GM18868 (cell line): ENCODE measurements at regions not wholly inside any gene's neighbourhood (a gene's known extent, or its start where the extent isn't known, plus 50 kb on each side); places are given as distances from the start of the nearest gene placed in this dataset.

Experiments
- ATAC-seq: cut with Tn5 transposase; IDR thresholded peaks from one replicate; pipeline ENCODE4 v1.9.1; 2021; ENCODE audit warnings: mild to moderate bottlenecking, moderate library complexity; ENCODE audit not compliant: unreplicated experiment

GRCh38 chr15:69624155-69624520 is 171.5 kb downstream of the RPLP1 start:
- ATAC-seq = no peak

DNA sequence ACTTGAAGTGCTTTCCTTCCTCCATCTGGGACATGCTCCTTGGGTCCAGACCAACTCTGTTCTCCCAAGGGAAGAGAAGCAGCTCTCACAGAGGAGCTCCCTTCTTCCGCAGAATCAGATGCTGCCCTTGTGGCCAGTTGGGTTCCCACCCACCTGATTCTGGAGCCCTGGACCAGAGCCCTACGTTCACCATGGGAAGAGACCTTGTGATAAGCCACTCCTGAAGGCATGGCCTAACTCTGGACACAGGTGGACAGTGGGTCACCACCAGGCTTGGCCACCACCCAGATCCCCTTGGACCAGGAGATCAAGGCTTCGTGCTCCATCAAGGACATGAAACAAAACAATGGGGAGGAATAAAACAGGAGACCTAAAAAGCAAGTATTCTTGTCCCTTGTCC is 172.2 kb downstream of the RPLP1 start:
- ATAC-seq = no peak

DNA sequence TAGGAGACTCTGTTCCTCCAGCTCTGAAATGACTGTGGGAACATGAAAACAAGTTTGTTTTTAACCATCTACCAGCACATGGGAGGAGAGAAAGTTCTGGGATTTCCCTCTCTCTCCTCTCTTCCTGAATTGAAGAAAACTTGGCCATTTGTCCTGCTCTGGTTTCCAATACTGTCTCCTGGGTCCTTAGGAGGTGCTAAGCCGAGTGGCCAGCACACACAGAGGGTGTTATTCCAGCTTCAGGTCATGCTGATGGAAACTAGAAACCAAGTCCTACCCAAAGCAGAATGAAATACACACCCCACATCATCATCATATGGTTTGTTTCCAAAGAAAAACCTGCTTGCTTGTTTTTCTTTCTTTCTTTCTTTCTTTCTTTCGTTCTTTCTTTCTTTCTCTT is 172.7 kb downstream of the RPLP1 start:
- ATAC-seq = no peak

DNA sequence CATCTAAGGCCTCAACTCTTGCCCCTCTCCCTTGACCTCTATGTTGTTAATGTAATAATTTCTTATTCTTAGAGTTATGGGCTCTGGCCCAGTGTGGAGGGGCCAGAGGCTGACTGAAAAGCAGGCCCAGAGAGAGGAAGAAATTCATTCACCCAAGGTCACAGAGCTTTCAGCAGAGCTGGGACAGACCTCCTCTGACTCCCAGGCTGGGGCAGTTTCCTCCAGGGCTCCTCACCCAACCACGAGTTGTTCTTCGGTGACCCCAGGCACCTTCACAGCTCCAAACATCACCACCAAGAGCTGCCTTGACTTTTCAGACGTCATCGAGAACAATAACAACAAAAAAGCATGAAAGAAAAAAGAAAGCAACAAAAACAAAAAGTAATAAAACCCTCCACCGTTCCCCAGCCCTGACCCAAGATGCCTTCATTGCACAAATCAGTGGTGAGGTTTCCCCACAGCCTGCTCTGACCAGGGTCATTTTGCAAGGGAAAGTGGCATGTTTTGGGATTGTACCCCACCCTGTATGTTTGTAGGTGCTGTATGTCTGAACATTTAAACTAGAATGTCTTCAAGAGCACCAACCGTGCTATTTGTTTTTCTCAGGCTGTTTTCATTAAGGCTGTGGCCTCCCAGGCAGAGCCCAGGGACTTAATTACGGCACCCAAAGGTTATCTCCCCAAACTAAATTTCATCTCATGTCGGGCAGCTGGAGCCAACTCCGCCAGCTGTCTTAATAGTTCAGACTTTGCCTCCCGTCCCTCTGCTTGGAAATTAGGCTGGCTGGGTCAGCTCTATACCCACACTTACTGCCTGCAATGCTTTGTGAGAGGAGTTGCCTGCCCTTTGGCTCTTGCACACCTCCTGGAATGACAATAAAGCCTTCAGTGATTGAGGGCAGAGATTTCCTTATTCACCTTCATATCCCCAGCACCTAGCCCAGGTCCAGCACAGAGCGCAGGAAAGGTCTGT is 173.8 kb downstream of the RPLP1 start:
- no peak for ATAC-seq

DNA sequence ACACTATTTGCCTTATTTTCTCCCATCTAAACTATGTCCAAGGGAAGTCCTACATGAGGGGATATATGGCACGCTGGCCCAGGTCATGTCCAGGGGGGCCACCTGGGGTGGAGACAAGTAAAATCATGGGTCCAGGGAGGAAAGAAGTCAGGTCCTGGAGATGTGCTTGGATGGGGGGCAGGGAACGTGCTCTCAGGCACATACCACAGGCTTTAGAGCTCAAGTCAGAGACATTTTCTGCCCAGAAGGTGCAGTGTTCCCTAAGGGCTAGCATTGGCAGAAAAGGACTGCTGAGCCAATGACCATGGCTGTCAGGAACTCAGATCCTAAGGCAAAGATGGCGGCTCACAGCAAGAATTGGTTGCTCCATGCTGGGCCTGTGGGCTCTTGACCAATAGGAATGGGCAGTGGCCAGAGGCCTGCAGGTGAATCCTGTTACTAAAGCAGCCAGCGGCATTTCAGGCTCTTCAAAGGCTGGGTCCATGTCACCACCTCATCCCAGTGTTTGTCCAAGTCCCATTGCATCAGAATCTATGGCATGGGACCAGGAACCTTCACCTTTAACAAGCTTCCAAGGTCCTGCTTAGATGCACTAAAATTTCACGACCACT is 175.0 kb downstream of the RPLP1 start:
- ATAC-seq = no peak

DNA sequence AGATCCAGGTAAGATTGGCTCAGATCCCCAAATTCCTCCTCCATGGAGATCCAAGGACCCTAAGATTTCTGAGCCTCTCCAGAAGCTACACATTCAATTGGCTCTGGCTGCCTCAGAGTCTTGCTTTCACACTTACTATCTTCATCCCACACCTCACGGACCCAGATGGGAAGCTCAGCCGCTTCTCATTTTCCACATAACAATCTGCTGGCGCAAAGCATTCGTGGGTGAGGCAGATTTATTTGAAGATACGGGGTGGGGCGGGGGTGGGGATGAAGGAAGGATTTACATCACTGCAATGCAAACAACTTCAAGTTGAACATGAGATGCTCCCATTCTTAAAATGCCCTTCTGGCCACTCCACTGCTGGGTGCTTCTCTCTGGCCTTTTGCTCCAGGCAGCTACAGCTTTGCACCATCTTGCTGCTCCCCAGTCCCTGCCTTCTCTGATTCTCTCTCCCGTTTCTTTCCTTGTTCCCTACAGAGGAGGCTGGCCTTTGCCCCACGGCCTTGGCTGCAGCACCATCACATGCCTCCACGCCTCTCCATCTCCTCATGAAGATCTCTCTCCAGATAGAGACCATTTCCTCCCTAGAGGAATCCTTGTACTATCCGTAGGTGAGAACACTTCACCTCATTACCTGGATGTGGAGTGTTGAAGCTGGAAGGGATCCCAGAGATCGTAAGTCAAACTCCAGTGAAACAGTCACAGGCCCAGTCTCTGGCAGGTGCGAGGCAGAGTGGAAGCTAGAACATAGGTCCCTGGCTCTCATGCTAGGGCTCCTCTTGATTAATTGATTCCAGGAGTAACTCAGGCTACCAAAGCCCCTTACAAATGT is 175.9 kb downstream of the RPLP1 start:
- no peak for ATAC-seq

GRCh38 chr15:69629631-69630161 is 177.1 kb downstream of the RPLP1 start:
- ATAC-seq = no peak

DNA sequence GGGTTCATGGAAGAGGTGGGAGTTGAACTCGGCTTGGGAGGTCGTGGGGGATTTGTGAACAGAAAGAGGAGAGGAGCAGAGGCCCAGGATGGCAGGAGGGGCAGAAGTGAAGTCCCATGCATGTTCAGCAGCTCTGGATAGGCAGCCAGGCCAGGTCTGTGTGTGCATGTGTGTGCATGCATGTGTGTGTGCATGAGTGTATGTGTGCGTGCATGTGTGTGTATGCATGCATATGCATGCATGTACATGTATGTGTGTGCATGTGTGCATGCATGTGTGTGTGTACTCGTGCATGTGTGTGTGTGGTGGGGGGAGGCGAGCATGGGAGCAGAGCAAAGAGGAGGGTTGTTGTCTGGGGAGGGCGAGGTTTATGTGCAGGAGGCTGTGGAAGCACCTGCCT is 178.4 kb downstream of the RPLP1 start:
- ATAC-seq = no peak

- ATAC-seq = no peak
Measured at GRCh38 chr15:69631978-69632377, 179.4 kb downstream of the RPLP1 start.

- ATAC-seq = no peak
Measured at GRCh38 chr15:69634860-69635259, 182.2 kb downstream of the RPLP1 start.

- no peak for ATAC-seq
Measured at GRCh38 chr15:69636169-69636915, 183.7 kb downstream of the RPLP1 start.

DNA sequence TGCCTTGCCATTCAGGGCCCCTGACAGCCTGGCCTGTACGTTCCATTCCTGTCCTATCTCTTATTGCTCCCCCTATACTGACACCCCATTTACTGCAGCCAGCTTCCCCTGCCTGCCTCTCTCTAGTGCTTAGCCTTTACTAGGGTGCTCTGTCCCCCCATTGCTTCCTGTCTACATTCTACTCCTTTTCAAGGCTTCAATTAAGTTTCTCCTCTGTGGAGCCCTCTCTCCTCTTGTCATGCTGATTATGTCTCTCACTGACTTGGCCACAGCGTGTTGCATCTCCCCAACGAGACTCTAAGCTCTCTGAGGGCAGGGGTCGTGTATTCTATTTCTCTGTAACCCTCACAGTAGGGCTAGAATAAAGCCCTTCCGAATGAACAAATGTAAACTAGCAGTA is 185.2 kb downstream of the RPLP1 start:
- ATAC-seq = no peak

DNA sequence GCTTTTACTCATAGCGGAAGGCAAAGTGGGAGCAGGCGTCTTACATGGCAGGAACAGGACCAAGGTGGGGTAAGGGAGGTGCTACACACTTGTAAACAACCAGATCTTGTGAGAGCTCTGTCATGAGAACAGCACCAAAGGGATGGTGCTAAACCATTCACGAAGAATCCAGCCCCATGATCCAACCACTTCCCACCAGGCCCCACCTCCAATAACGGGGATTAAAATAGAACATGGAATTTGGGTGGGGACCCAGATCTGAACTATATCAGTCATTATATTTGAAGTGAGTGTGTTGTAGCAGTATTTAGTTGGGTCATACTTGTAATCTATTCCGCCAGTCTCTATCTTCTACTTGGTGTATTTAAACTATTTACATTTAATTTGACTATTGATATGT is 190.9 kb downstream of the RPLP1 start:
- no peak for ATAC-seq

DNA sequence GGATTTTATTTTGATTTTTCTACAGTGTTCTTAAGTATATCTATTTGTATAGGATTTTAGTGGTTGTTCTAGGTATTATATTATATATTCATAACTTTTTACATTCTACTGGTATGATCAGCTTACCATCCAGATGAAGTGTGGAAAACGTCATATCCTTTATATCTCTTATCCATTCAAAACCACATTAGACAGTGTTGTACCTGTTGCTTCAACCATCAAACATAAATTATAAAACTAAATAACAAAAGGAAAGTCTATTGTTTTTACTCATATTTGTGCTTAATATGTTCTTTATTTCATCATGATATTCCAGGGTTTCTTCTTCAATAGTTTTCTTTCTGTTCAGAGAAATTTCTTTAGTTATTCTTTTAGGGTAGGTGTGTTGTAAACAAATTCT is 191.4 kb downstream of the RPLP1 start:
- ATAC-seq = no peak

- ATAC-seq = no peak
Measured at GRCh38 chr15:69644876-69645275, 192.3 kb downstream of the RPLP1 start.

DNA sequence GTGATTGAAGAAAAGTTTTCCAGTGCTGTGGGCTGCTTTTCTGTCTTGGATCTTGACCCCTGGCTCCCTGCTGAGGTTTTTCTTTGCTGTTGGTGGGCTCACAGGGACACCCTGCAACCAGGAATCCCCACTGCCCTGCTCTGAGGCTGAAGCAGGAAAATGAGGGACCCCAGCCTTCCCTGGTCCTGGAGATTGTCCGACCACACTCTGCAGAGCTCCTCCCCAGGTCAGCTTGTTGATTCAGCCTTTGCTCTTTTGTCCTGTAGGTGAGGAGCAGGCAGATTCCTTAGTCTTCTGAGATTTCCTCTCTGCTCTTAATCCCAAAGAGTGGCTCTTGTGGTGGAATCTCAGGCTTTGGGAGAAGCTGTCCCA is 194.5 kb downstream of the RPLP1 start:
- ATAC-seq = no peak

DNA sequence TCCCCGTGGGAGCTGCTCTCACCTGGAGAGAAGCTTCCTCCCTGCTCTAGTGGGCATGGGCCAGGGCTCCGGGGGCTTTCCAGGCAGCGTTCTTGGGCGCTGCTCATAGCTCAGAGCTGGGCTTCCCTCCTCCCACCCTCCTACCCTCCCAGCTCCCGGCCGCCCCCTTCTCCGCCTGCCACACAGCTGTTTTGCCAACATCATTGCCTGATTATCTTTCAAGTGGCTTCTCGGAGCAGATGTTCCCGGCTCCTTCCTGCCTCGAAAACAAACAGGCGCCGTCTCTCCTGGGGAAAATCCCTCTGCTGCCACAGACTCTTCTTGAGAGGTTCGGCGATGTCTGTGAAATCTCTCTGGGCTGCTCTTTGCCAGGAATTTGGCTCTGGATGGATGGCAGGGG is 195.6 kb downstream of the RPLP1 start:
- ATAC-seq = no peak

GRCh38 chr15:69648775-69649735 is 196.4 kb downstream of the RPLP1 start:
- no peak for ATAC-seq

DNA sequence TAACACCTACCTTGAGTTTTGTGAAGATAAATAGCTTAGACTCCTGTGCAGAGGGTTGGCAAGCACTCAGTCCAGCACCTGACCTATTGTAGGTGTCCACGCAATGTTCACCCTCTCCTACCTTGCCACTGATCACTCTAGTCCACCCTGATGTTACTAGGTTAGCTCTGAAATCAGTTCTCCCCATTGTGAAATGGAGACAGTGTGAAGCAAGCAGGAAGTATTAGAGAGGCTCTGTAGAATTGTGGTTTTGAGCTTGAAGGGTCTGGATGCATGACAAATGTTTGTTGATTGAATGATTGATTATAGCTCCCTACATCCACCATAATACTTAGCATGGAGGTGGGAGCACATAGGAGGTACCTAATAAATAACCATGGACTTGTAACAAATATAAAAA is 199.7 kb downstream of the RPLP1 start:
- ATAC-seq = no peak
